ENCODE measurements at regions not wholly inside any gene's neighbourhood (a gene's known extent, or its start where the extent isn't known, plus 50 kb on each side); places are given as distances from the start of the nearest gene placed in this dataset.

GRCh38 chr11:134882141-134882540 is 470.1 kb upstream of the B3GAT1 start:
- Histone ChIP-seq H3K36me3 (ENCODE audit: control insufficient read depth, insufficient read depth, low read length) (no peaks in the 10 kb centered on the region), H3K27me3 (ENCODE audit: control insufficient read depth, insufficient read depth, low read length) (no peaks in the 10 kb centered on the region), H3K4me1 (ENCODE audit: control insufficient read depth, insufficient read depth, low read length) (no peaks in the 10 kb centered on the region), H3K4me3 (ENCODE audit: low read length) (no peak overlapping the region), H3K9me3 (ENCODE audit: control insufficient read depth, insufficient read depth, low read length) (no peaks in the 10 kb centered on the region), H3K27ac (ENCODE audit: low read length) (no peak overlapping the region)
- DNase-seq (ENCODE audit: low read depth, low spot score) = no peak
- WGBS (ENCODE audit: insufficient coverage, insufficient read length) = no CpG with 5 or more reads among the region's 11 CpGs

GRCh38 chr11:134880788-134881187 is 468.7 kb upstream of the B3GAT1 start:
- H3K27ac ChIP-seq (ENCODE audit: low read length) = no peak overlapping the region
- H3K4me1 ChIP-seq (ENCODE audit: control insufficient read depth, insufficient read depth, low read length) = no peaks in the 10 kb centered on the region
- H3K36me3 ChIP-seq (ENCODE audit: control insufficient read depth, insufficient read depth, low read length) = no peaks in the 10 kb centered on the region
- DNase-seq (ENCODE audit: low read depth, low spot score) = no peak
- WGBS (ENCODE audit: insufficient coverage, insufficient read length) = no CpG with 5 or more reads among the region's 6 CpGs
- no peaks in the 10 kb centered on the region for H3K27me3 ChIP-seq (ENCODE audit: control insufficient read depth, insufficient read depth, low read length)
- H3K4me3 ChIP-seq (ENCODE audit: low read length) = no peak overlapping the region
- H3K9me3 ChIP-seq (ENCODE audit: control insufficient read depth, insufficient read depth, low read length) = no peaks in the 10 kb centered on the region

- DNase-seq (ENCODE audit: low read depth, low spot score) = no peak
- Histone ChIP-seq H3K4me3 (ENCODE audit: low read length) (no peak overlapping the region), H3K4me1 (ENCODE audit: control insufficient read depth, insufficient read depth, low read length) (no peaks in the 10 kb centered on the region), H3K9me3 (ENCODE audit: control insufficient read depth, insufficient read depth, low read length) (no peaks in the 10 kb centered on the region), H3K27me3 (ENCODE audit: control insufficient read depth, insufficient read depth, low read length) (no peaks in the 10 kb centered on the region), H3K36me3 (ENCODE audit: control insufficient read depth, insufficient read depth, low read length) (no peaks in the 10 kb centered on the region), H3K27ac (ENCODE audit: low read length) (no peak overlapping the region)
- no CpG with 5 or more reads among the region's 3 CpGs for WGBS (ENCODE audit: insufficient coverage, insufficient read length)
Measured at GRCh38 chr11:134879931-134880330, 467.9 kb upstream of the B3GAT1 start.

DNA sequence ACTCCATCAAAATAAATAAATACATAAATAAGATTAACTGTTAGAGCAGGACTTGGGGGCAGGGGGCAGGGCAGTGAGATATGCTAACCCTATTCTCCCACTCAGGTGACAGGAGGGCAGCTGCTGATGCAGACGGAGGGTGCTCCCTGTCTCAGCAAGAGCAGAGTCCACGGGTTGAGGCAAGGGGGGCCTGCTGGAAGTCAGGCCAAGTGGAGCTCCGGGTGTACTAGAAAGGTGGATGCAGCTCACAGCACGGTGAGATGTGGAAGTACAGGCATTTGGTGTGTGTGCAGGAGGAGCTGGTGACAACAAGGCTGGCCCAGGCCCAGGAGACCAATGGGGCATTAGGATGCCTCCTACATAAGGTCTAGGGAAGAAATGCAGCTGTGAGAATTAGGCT is 467.3 kb upstream of the B3GAT1 start:
- Histone ChIP-seq H3K36me3 (ENCODE audit: control insufficient read depth, insufficient read depth, low read length) (no peaks in the 10 kb centered on the region), H3K9me3 (ENCODE audit: control insufficient read depth, insufficient read depth, low read length) (no peaks in the 10 kb centered on the region), H3K4me1 (ENCODE audit: control insufficient read depth, insufficient read depth, low read length) (0 out of 2 replicates have a peak, but pooled peaks cover 1% of the 10 kb centered on the region), H3K4me3 (ENCODE audit: low read length) (no peak overlapping the region), H3K27me3 (ENCODE audit: control insufficient read depth, insufficient read depth, low read length) (no peaks in the 10 kb centered on the region), H3K27ac (ENCODE audit: low read length) (no peak overlapping the region)
- whole genome bisulfite sequencing (ENCODE audit: insufficient coverage, insufficient read length) = no CpG with 5 or more reads among the region's 4 CpGs
- no peak for DNase-seq (ENCODE audit: low read depth, low spot score)

- Histone ChIP-seq H3K27me3 (ENCODE audit: control insufficient read depth, insufficient read depth, low read length) (no peaks in the 10 kb centered on the region), H3K4me1 (ENCODE audit: control insufficient read depth, insufficient read depth, low read length) (0 out of 2 replicates have a peak, but pooled peaks cover 1% of the 10 kb centered on the region), H3K36me3 (ENCODE audit: control insufficient read depth, insufficient read depth, low read length) (no peaks in the 10 kb centered on the region), H3K27ac (ENCODE audit: low read length) (no peak overlapping the region), H3K4me3 (ENCODE audit: low read length) (no peak overlapping the region), H3K9me3 (ENCODE audit: control insufficient read depth, insufficient read depth, low read length) (no peaks in the 10 kb centered on the region)
- WGBS (ENCODE audit: insufficient coverage, insufficient read length) = no CpG with 5 or more reads among the region's 6 CpGs
- no peak for DNase-seq (ENCODE audit: low read depth, low spot score)
Measured at GRCh38 chr11:134878785-134879184, 466.7 kb upstream of the B3GAT1 start.

GRCh38 chr11:134876226-134876625 is 464.2 kb upstream of the B3GAT1 start:
- Histone ChIP-seq H3K9me3 (ENCODE audit: control insufficient read depth, insufficient read depth, low read length) (no peaks in the 10 kb centered on the region), H3K36me3 (ENCODE audit: control insufficient read depth, insufficient read depth, low read length) (no peaks in the 10 kb centered on the region), H3K4me1 (ENCODE audit: control insufficient read depth, insufficient read depth, low read length) (0 out of 2 replicates have a peak, but pooled peaks cover 1% of the 10 kb centered on the region), H3K27ac (ENCODE audit: low read length) (no peak overlapping the region), H3K4me3 (ENCODE audit: low read length) (no peak overlapping the region), H3K27me3 (ENCODE audit: control insufficient read depth, insufficient read depth, low read length) (no peaks in the 10 kb centered on the region)
- no peak for DNase-seq (ENCODE audit: low read depth, low spot score)
- no CpG with 5 or more reads among the region's 8 CpGs for WGBS (ENCODE audit: insufficient coverage, insufficient read length)

DNA sequence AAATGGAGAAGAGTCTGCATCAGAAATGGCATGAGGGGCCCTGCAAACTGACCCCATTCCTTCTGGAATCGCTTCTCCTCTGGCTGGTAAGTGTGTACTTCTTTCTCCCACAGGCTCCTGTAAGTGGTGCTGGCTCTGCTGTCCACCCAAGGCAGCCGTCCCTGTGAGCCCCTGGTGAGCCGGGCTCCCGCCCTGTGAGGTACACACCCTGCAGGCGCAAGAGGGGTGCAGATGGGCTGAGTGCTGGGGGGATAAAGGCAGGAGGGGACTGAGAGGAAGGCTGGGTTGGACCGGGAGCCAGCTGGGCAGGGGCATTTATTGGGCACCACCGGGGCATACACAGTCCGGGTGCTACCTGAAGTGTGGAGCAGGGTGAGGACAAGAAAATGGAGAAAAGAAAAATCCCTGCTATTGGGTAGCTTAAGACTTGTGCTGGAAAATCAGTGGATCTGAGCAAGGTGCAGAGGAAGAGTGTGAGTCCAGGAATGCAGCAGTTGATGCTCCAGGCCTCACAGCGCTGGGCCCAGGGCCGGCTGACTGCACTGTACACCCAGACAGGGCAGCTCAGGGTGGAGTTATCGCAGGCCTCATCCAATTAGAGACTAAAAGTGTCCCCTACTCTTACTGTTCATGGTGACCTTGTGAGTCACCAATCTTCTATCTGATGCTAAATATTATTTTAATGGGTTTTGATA is 455.1 kb upstream of the B3GAT1 start:
- Histone ChIP-seq H3K27me3 (ENCODE audit: control insufficient read depth, insufficient read depth, low read length) (no peaks in the 10 kb centered on the region), H3K4me1 (ENCODE audit: control insufficient read depth, insufficient read depth, low read length) (peaks cover 2% of the 10 kb centered on the region; the same call in 1 of the 2 replicates), H3K36me3 (ENCODE audit: control insufficient read depth, insufficient read depth, low read length) (no peaks in the 10 kb centered on the region), H3K9me3 (ENCODE audit: control insufficient read depth, insufficient read depth, low read length) (no peaks in the 10 kb centered on the region), H3K27ac (ENCODE audit: low read length) (no peak overlapping the region), H3K4me3 (ENCODE audit: low read length) (no peak overlapping the region)
- DNase-seq (ENCODE audit: low read depth, low spot score) = no peak
- WGBS (ENCODE audit: insufficient coverage, insufficient read length) = no CpG with 5 or more reads among the region's 11 CpGs

GRCh38 chr11:134866215-134866614 is 454.2 kb upstream of the B3GAT1 start:
- Histone ChIP-seq H3K27ac (ENCODE audit: low read length) (no peak overlapping the region), H3K9me3 (ENCODE audit: control insufficient read depth, insufficient read depth, low read length) (no peaks in the 10 kb centered on the region), H3K4me1 (ENCODE audit: control insufficient read depth, insufficient read depth, low read length) (peaks cover 2% of the 10 kb centered on the region; the same call in 1 of the 2 replicates), H3K27me3 (ENCODE audit: control insufficient read depth, insufficient read depth, low read length) (no peaks in the 10 kb centered on the region), H3K36me3 (ENCODE audit: control insufficient read depth, insufficient read depth, low read length) (no peaks in the 10 kb centered on the region), H3K4me3 (ENCODE audit: low read length) (no peak overlapping the region)
- WGBS (ENCODE audit: insufficient coverage, insufficient read length) = no CpG with 5 or more reads among the region's 6 CpGs
- no peak for DNase-seq (ENCODE audit: low read depth, low spot score)

- no CpG with 5 or more reads among the region's 6 CpGs for WGBS (ENCODE audit: insufficient coverage, insufficient read length)
- Histone ChIP-seq H3K36me3 (ENCODE audit: control insufficient read depth, insufficient read depth, low read length) (no peaks in the 10 kb centered on the region), H3K9me3 (ENCODE audit: control insufficient read depth, insufficient read depth, low read length) (no peaks in the 10 kb centered on the region), H3K27ac (ENCODE audit: low read length) (no peak overlapping the region), H3K4me1 (ENCODE audit: control insufficient read depth, insufficient read depth, low read length) (peaks cover 2% of the 10 kb centered on the region; the same call in 1 of the 2 replicates), H3K27me3 (ENCODE audit: control insufficient read depth, insufficient read depth, low read length) (no peaks in the 10 kb centered on the region), H3K4me3 (ENCODE audit: low read length) (no peak overlapping the region)
- no peak for DNase-seq (ENCODE audit: low read depth, low spot score)
Measured at GRCh38 chr11:134864968-134865305, 452.9 kb upstream of the B3GAT1 start.

DNA sequence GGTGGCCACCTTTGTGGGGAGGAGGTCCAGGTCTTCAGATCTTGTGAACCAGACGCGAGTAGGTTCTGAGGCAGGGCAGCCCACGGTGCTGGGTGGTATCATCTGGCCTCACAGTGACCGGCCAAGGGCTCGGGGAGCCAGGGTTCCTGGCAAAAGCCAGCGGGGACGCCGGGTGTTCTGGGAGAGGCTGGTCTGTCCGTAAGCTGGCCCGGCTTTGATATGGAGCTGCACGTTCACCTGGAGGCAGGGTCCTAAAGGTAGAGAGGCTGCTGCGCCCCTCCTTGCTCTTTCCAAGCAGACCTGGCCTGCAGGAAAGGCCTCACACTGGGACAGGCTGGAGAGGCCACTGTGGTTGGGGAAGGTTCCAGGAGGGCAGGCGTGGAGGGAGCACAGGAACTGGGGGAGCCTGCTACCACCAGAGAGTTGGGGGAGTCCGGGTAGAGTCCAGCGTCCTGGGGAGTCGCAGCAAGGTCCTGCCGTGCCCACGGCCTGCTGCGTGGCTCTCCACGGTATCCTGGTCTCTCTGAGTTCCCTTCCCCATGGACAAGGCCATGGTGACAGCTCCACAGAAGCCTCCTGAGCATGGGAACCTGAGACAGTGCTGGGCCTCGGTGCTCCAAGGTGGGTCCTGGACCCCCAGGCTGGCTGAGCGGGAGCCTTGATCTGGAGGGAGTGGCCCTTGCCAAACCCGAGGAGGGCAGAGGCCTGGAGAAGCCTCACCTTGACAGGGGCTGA is 452.4 kb upstream of the B3GAT1 start:
- peaks cover 2% of the 10 kb centered on the region; the same call in 1 of the 2 replicates for H3K4me1 ChIP-seq (ENCODE audit: control insufficient read depth, insufficient read depth, low read length)
- WGBS (ENCODE audit: insufficient coverage, insufficient read length) = no CpG with 5 or more reads among the region's 23 CpGs
- no peaks in the 10 kb centered on the region for H3K36me3 ChIP-seq (ENCODE audit: control insufficient read depth, insufficient read depth, low read length)
- no peaks in the 10 kb centered on the region for H3K9me3 ChIP-seq (ENCODE audit: control insufficient read depth, insufficient read depth, low read length)
- no peaks in the 10 kb centered on the region for H3K27me3 ChIP-seq (ENCODE audit: control insufficient read depth, insufficient read depth, low read length)
- no peak for DNase-seq (ENCODE audit: low read depth, low spot score)
- no peak overlapping the region for H3K27ac ChIP-seq (ENCODE audit: low read length)
- no peak overlapping the region for H3K4me3 ChIP-seq (ENCODE audit: low read length)

Measured in iPS DF 6.9 (cell line).